HCT116 (cell line): ENCODE measurements at regions not wholly inside any gene's neighbourhood (a gene's known extent, or its start where the extent isn't known, plus 50 kb on each side); places are given as distances from the start of the nearest gene placed in this dataset.

Experiments used
- ATAC-seq: fragments of 200-7000 bp; cut with Tn5 transposase; 2 replicates; pipeline ENCODE4 v1.9.1; 2020; ENCODE audit warnings: mild to moderate bottlenecking, moderate library complexity
- BruUV-seq: library from RNA; stranded (reverse); fragments of 400-500 nt; replicated peaks from 2 replicates; lab custom pipeline; 2021; lab: Mats Ljungman, UMichigan
- CTCF ChIA-PET: fragments of 300-600 bp; sonication (Branson Sonifier 250); formaldehyde crosslinking; loops from one replicate; lab custom pipeline; 2021; ENCODE audit warnings: antibody characterized with exemption; lab: Charles Lee
- POLR2A ChIA-PET: fragments of 300-600, 350-600 bp; sonication (Branson Sonifier 250); formaldehyde crosslinking; loops from one replicate; lab custom pipeline; 2021; ENCODE audit warnings: antibody characterized with exemption; lab: Charles Lee
- RAD21 ChIA-PET, 2 experiments: fragments of 300-600 bp; sonication (Branson Sonifier 250); formaldehyde crosslinking; loops; one replicate each; lab custom pipeline; 2023; ENCODE audit warnings: low total read pairs in 2 of 2; ENCODE audit not compliant: uncharacterized antibody in 2 of 2, unreplicated experiment in 2 of 2, low non-redundant PET in 1 of 2; lab: Charles Lee
- DNase-seq: peaks from one replicate; pipeline ENCODE4 v3.0.0-alpha.2; 2010; ENCODE audit warnings: low read depth, low spot score
- H2AFZ ChIP-seq: fragments of 200-600 bp; shearing (Covaris generic), sonication (generic); 2 replicates; pipeline ENCODE4 v1.6.1; 2017; ENCODE audit warnings: low read depth, mixed run types, mixed read lengths, antibody characterized with exemption, low read length; ENCODE audit not compliant: poor library complexity, severe bottlenecking
- H3K27ac ChIP-seq: 2 replicates; pipeline ENCODE4 v1.5.1; 2012; ENCODE audit warnings: low read depth, low read length
- H3K27me3 ChIP-seq: fragments of 200-600 bp; sonication (generic); 2 replicates; pipeline ENCODE4 v1.6.1; 2016; ENCODE audit warnings: mixed run types, low read length, mixed read lengths; ENCODE audit not compliant: insufficient read depth
- H3K36me3 ChIP-seq, 2 experiments: fragments of 200-500 bp in 1 of 2; fragments of 200-600 bp in 1 of 2; sonication (Bioruptor generic) in 1 of 2; sonication (generic) in 1 of 2; 2 replicates each; pipeline versions ENCODE4 v1.5.1 to v1.6.1; 2014 to 2016; ENCODE audit warnings: low read length in 2 of 2, inconsistent platforms in 1 of 2, mixed read lengths in 1 of 2, mixed run types in 1 of 2; ENCODE audit not compliant: insufficient read depth in 2 of 2, control insufficient read depth in 1 of 2
- H3K4me1 ChIP-seq, 2 experiments: fragments of 200-600 bp in 1 of 2; sonication (generic) in 1 of 2; 2 replicates each; pipeline versions ENCODE4 v1.5.1 to v1.6.1; 2012 to 2017; ENCODE audit warnings: low read length in 2 of 2, inconsistent platforms in 1 of 2, mild to moderate bottlenecking in 1 of 2, mixed read lengths in 1 of 2, mixed run types in 1 of 2, moderate library complexity in 1 of 2; ENCODE audit not compliant: insufficient read depth in 2 of 2, control insufficient read depth in 1 of 2
- H3K4me2 ChIP-seq: fragments of 200-600 bp; sonication (generic); 2 replicates; pipeline ENCODE4 v1.6.1; 2017; ENCODE audit warnings: mixed run types, low read length, mixed read lengths
- H3K4me3 ChIP-seq, 2 experiments: fragments of 200-600 bp in 1 of 2; sonication (generic) in 1 of 2; replicated peaks in 1 of 2; 2 replicates each; pipeline ENCODE4 v1.5.1; 2011 to 2016; ENCODE audit warnings: low read length in 2 of 2, control low read depth in 1 of 2, low read depth in 1 of 2, mild to moderate bottlenecking in 1 of 2, mixed read lengths in 1 of 2, mixed run types in 1 of 2
- H3K79me2 ChIP-seq: fragments of 200-600 bp; sonication (generic); 2 replicates; pipeline ENCODE4 v1.6.1; 2017; ENCODE audit warnings: mild to moderate bottlenecking, mixed run types, low read length, moderate library complexity, mixed read lengths; ENCODE audit not compliant: insufficient read depth
- H3K9ac ChIP-seq: fragments of 200-600 bp; sonication (generic); 2 replicates; pipeline ENCODE4 v1.6.1; 2016; ENCODE audit warnings: low read length, mixed read lengths
- H3K9me2 ChIP-seq: fragments of 200-600 bp; sonication (generic), shearing (Covaris generic); 2 replicates; pipeline ENCODE4 v1.6.1; 2017; ENCODE audit warnings: mixed run types, mild to moderate bottlenecking, moderate library complexity; ENCODE audit not compliant: insufficient read depth
- H3K9me3 ChIP-seq, 2 experiments: fragments of 200-500 bp in 1 of 2; fragments of 200-600 bp in 1 of 2; sonication (Bioruptor generic) in 1 of 2; sonication (generic) in 1 of 2; 2 replicates each; pipeline ENCODE4 v1.6.1; 2014 to 2017; ENCODE audit warnings: low read length in 2 of 2, mixed read lengths in 2 of 2, inconsistent platforms in 1 of 2, low read depth in 1 of 2, mild to moderate bottlenecking in 1 of 2, mixed run types in 1 of 2, moderate library complexity in 1 of 2; ENCODE audit not compliant: control insufficient read depth in 1 of 2, insufficient read depth in 1 of 2
- H4K20me1 ChIP-seq: fragments of 200-600 bp; sonication (generic), shearing (Covaris generic); 2 replicates; pipeline ENCODE4 v1.6.1; 2017; ENCODE audit warnings: mixed run types, mild to moderate bottlenecking, moderate library complexity; ENCODE audit not compliant: insufficient read depth
- CTCF ChIP-seq, 3 experiments: fragments of 200-600 bp in 1 of 3; sonication (generic) in 1 of 3; IDR thresholded peaks in 2 of 3; conservative IDR thresholded peaks in 1 of 3; 2 replicates each; pipeline ENCODE4 v1.5.1; 2012 to 2017; ENCODE audit warnings: low read depth in 2 of 3, low read length in 2 of 3, antibody characterized with exemption in 1 of 3, borderline replicate concordance in 1 of 3, control low read depth in 1 of 3, mild to moderate bottlenecking in 1 of 3, mixed read lengths in 1 of 3, mixed run types in 1 of 3, moderate library complexity in 1 of 3; ENCODE audit not compliant: insufficient read depth in 1 of 3
- ELF1 ChIP-seq: IDR thresholded peaks from 2 replicates; pipeline ENCODE4 v1.6.1; 2012; ENCODE audit warnings: low read depth, borderline replicate concordance
- EZH2 ChIP-seq: fragments of 200-600 bp; sonication (generic); IDR thresholded peaks from 2 replicates; pipeline ENCODE4 v1.6.1; 2017; ENCODE audit warnings: antibody characterized with exemption, mixed run types
- FOSL1 ChIP-seq: IDR thresholded peaks from 2 replicates; pipeline ENCODE4 v1.6.1; 2012; ENCODE audit warnings: low read depth
- MAX ChIP-seq: IDR thresholded peaks from 2 replicates; pipeline ENCODE4 v1.6.1; 2012
- POLR2A ChIP-seq: IDR thresholded peaks from 2 replicates; pipeline ENCODE4 v1.7.0; 2011; ENCODE audit warnings: borderline replicate concordance; ENCODE audit not compliant: insufficient read depth, insufficient read length; ENCODE audit errors: extremely low read depth
- RAD21 ChIP-seq: IDR thresholded peaks from 2 replicates; pipeline ENCODE4 v1.6.1; 2012; ENCODE audit warnings: low read depth, mild to moderate bottlenecking
- TCF7L2 ChIP-seq: IDR thresholded peaks from 2 replicates; pipeline ENCODE4 v1.7.0; 2011; ENCODE audit warnings: borderline replicate concordance, inconsistent platforms; ENCODE audit not compliant: insufficient read depth, insufficient read length; ENCODE audit errors: extremely low read depth
- YY1 ChIP-seq: IDR thresholded peaks from 2 replicates; pipeline ENCODE4 v1.6.1; 2011; ENCODE audit warnings: low read length, low read depth, moderate library complexity, mild to moderate bottlenecking; ENCODE audit not compliant: insufficient replicate concordance; ENCODE audit errors: extremely low read depth
- ZBTB33 ChIP-seq: IDR thresholded peaks from 2 replicates; pipeline ENCODE4 v1.6.1; 2011; ENCODE audit warnings: mild to moderate bottlenecking, low read length, moderate library complexity; ENCODE audit not compliant: insufficient replicate concordance; ENCODE audit errors: extremely low read depth
- intact Hi-C: fragments of 100-400 bp; cut with micrococcal nuclease; formaldehyde crosslinking; loops from 2 replicates; pipeline ENCODE4 v1.10.0; 2022

GRCh38 chr3:72698154-72698917 lies 149.9 kb downstream of the SHQ1 start:
- Histone ChIP-seq H2AFZ (no peak overlapping the region), H3K9me3 (no peaks in the 10 kb centered on the region), H4K20me1 (no peaks in the 10 kb centered on the region), H3K9ac (no peak overlapping the region), H3K27me3 (peaks cover 3% of the 10 kb centered on the region; the same call in 1 of the 2 replicates), H3K9me2 (no peaks in the 10 kb centered on the region), H3K4me3 (no peak overlapping the region), H3K27ac (no peak overlapping the region), H3K79me2 (no peaks in the 10 kb centered on the region), H3K4me1 (no peaks in the 10 kb centered on the region), H3K4me2 (no peak overlapping the region), H3K36me3 (no peaks in the 10 kb centered on the region)
- no TSS peak for BruUV-seq
- ChIA-PET RAD21 (no interaction called here), POLR2A (no interaction called here), CTCF (no interaction called here)
- intact Hi-C loops, result no loop called here
- ATAC-seq (no peak), DNase-seq (no peak)
- TF ChIP-seq ZBTB33 (no peak), CTCF (IDR thresholded peaks at IDR 0.05 in 2 of 3, conservative IDR thresholded peaks at IDR 0.05 in 1 of 3; ENCODE audit: borderline replicate concordance in 1 of 3, insufficient read depth in 1 of 3, low read depth in 2 of 3, low read length in 2 of 3) (no peak), EZH2 (no peak), POLR2A (no peak), ELF1 (no peak), FOSL1 (no peak), MAX (no peak), TCF7L2 (no peak), YY1 (no peak), RAD21 (no peak)
